NCI-H460 (cell line): ENCODE measurements at regions not wholly inside any gene's neighbourhood (a gene's known extent, or its start where the extent isn't known, plus 50 kb on each side); places are given as distances from the start of the nearest gene placed in this dataset.

ENCODE experiments used
- DNase-seq: peaks from one replicate; pipeline ENCODE4 v3.0.0-alpha.2; 2016; ENCODE audit warnings: low read depth; ENCODE audit errors: extremely low read depth

DNA sequence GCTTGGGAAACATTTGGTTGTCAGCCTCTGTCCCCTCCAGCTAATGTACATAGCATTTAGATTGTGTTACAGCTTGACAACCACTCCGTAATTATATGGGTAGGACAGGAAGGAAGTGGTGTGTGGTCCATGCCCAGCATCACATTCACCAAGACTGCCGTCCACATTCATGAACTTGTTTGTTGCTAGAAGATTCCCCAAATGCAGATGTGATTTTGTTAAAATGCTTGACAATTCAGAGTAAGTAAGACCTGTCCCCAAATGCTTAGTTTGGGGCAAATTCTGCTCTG lies 1482.7 kb downstream of the TBC1D22A start:
- no peak for DNase-seq

DNA sequence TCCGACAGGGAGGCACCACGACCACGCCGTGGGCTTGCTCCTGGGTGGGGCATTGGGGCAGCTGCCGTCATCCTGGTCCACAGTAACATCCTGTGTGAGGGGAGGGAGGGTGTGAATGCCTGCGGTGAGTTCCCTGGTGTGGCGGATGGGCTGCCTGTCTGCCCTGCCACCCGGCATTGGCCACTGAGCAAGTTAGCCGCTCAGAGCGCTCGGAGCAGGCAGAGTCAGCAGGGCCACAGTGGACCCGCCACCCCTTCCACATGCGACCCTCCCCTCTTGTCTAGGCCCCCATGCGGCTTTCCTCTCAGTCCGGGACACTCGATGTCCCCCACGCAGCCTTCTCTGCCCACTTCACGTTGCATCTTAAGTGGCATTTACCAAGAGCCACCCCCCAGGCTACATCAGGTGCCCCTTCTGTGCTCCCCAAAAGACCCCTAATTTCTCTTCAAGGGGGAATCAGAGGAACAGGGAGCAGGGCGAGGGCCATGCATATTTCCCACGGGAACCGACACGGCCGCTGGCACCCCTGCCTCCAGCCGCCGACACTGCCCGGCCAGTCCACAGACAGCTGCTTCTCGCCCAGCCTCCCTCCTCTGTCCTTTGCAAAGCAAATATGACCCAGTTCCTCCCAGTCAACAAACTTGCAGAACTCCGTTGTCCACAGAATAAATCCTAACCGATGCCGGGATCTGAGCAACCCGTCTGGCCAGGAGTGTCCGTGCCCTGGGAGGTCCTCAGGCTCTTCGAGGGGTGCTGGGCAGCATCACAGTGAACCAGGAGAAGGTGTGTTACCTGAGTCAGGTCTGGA lies 1482.1 kb downstream of the TBC1D22A start:
- DNase-seq = no peak

DNA sequence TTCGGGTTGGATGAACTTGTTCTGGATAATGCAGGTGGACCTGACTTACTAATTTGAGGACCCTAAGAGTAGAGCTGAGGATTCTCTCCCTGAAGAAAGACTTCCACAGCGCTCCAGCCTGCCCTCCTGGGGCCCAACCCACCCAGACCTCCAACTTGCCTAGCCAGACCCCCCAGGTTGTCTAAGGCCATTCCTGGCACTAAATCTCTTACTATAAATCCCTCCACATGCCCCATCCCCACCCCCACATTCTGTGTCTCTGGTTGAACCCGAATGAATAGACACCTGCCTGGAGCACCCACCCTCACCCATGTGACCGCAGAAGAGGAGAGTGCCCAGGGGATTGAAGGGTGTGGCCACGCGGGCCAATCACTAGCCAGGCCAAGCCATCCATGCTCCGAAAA lies 1480.0 kb downstream of the TBC1D22A start:
- no peak for DNase-seq

DNA sequence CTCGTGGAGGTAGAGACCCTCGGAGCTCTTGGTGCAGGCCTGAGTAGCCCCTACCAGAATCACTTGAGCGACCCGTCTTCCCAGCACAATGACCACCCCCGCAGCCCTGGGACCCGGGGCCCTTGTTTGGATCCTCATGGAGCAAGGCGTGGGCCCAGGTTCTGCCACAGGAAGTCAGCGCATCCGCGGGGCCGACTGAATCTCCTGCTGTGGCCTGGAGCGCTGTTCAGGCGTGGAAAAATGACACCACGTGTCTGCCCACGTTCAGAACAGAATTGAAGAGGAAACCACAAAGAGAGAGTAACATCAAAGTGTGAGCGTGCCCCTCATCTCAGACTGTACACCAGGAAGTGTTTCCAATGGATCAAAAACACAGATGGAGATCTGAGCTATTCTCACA lies 1479.2 kb downstream of the TBC1D22A start:
- DNase-seq = no peak

DNA sequence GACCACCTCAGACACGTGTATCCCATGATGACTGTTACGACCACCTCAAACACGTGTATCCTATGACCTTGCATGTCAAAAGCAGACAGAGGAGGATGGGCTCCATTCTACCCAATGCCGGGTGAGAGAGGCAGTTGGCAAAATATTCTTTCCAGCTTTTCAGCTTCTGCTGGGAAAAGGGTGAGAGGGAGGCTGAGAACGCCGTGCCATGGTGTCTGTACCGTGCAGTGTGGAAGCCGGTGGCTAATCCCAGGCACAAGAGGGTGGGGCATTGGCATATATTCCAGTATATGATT lies 1478.4 kb downstream of the TBC1D22A start:
- no peak for DNase-seq

DNA sequence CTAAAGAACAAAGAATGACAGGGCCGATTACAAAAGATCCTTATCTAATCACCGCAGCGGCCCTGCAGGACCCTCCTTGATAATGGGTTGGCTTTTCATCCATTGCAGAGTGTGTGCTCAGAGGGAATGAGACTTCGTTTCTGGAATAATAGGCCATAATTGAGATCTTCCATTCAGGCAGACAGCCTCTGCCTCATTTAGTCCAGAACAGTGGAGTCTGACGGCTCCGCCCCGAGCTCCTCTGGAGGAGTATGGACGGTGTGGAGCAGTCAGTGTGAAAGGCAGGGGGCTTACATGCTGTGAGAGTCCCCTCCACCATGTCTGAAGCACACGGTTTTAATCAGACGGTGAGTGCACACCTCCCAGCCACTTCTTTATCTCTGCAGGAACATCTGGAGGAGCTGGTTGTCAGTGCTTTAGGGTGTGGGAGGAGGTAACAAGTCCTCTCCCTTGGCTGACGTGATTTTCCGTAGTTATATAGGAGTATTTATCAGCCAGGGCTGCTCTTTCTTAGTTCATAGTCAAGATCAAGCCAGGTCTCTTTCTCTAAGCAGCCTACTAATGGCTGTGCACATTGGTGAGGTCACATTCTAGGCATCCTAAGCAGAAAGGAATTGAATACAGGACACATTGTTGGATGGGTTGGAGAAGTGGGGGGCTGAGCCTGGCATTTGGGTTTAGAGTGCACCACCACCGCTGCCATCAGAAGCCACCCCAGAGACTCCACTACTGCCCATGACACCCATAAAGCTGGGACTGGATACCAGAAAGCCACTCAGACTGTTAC lies 1477.9 kb downstream of the TBC1D22A start:
- no peak for DNase-seq

DNA sequence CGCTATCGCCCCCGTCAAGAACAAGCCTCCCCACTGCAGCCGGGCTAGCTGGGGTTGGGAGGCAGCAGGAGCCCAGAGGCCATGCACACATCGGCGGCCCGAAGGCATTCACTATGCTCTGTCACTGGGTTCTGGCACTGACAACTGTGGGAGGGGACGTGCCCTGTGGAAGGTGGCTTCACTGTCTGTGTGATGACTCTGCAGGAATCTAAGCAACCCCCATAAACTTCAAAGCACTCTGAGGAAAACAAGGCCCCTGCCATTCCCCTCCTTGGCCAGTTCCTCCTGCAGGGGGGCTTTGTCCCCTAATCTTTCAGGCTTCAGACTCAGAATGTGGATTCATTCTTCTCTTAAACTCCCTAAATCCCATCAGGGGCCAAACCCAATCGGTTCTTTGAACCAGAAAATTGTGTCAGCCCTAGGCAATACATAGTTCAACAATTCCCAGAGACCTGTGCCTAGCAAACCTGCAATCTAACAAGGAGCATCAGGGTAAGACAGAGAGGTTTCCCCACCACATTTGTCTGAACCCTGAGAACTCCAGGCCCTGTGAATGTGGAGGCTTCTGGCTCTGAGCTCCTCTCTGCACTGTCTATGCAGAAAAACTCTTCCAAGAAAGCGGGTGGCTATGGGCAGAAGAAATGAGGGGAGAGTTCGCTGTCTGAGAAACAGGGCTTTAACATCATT lies 1477.2 kb downstream of the TBC1D22A start:
- DNase-seq = no peak

DNA sequence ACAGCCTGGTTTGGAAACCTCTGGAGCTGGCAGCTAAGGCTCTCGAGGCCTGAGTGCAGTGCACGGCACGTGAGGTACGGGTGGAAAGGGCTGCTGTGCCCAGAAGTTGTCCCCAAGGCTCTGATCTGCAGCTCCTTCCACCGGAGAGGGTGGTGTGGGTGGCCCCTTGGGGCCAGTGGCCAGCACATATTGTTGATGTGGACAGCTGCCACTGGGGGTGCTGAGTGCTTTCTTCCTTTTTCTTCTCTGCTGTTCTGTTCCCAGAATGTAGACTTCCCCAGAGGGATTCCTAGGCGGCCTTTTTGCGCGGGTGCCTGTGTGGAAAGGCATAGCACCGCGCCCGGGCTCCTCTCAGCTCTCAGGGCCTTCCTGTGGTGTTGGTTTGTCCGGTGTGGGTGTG lies 1476.5 kb downstream of the TBC1D22A start:
- DNase-seq = no peak

DNA sequence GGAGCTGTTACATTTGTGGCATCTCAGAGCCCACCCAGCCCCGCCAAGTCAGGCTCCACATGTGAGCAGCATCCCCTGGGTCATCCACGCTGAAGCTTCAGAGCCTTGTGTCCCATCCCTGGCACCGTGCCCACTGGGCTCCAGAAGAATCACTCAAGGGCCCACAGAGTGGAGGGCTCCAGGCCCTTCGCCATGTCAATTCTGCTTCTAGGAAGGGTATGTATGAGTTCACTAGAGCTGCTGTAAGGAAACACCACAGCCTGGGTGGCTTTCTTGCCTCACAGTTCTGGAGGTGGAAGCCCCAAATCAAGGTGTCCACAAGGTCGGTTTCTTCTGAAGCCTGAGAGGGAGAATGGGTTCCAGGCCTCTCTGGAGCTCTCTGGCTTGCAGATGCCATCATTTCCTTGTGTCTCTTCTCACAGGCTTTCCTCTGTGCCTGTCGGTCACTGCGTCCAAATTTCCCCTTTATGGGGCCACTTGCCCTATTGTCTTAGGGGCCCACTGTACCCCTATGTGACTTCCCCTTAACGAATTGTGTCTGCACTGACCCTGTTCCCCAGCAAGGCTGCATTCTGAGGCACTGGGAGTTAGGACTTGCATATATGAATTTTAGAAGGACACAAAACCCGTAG lies 1476.0 kb downstream of the TBC1D22A start:
- no peak for DNase-seq

DNA sequence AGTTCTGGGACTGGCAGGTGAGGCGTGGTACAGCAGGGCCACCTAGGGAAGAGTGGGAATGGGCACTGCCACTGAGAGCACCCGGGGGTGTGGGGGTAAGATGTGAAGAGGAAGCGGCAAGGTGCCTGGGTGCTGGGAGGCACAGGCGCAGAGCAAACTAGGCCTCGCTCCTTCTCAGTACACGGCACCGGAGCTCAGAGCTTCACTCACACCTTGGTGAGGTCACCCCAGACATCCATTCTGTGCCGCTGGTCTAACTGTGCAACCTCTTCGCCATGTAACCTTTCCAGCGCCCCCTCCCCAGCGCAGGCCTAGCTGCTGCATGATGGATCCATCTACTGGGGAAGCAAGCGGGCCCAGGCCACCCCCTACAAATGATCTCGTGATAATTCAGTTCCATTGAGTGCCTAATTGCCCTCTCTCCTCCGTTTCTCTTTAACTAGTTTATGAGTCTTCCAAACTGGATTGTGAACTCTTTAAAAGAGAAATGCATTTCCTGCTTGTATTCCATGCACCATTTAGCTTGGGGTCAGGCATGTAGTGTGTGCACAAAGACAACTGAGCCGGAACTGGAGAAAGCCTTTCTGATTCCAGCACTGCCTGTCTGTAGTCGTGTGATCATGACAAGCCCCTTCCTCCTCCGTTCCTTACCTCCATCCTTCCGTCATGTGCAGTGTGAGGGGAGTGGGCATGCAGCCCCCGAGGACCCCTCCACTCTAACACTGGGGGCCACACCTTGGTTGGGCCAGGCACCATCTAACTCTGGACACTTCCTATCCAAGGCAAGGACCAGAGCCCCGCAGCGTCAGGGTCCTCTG lies 1475.2 kb downstream of the TBC1D22A start:
- DNase-seq = no peak

DNA sequence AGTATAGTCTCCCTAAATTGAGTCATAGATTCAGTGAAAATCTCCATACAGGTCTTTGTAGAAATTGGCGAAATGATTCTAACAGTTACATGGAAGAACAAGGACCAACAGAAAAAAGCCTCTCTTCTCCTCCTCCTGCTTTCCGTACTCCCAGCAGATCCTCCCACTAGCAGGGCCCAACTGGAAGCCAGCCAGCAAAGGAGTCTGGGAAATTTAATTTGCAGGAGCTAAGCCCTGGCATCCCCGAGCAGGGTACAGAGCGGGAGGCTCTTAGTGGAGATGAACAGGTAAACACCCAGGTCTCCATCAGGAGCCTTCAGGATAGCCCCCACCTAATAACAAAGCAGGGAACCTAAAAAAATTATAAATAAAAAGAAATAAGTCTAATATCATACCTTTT lies 1473.8 kb downstream of the TBC1D22A start:
- no peak for DNase-seq

DNA sequence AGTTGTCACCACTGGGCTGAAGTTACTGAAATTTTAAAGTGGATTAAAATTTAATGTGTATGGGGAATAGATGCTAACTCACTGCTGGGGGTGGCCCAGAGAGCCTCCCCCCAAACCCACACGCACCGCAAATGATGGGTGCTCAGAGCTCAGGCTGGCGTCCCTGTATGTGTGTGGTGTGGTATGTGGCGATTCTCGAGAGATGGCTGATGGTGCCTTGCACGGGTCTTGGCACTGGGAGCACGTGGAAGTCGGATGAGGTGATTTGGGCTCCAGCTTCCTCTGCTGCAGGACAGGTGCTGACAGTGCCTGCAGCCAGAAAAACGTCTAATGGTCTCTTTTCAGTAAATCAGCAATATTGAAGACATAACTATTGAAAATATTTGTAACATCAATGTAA lies 1473.3 kb downstream of the TBC1D22A start:
- DNase-seq = no peak

DNA sequence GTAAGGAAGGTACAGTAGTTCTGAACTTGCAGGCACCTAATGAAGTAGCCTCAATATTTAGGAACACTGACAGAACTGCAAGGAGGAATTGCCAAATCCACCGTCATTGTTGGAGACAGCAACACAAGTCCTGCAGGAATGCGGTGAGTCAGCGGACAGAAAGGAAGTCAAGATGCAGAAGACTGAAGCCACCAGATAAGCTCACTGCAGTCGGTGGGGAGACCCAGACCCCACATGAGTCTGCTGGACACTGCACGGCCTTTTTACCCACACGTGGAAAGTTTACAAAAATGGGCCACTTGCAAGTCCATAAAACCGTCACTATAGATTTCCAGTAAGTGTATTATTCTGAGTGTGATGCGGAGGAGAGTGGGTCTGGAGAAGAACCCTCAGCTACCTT lies 1471.6 kb downstream of the TBC1D22A start:
- DNase-seq = no peak

DNA sequence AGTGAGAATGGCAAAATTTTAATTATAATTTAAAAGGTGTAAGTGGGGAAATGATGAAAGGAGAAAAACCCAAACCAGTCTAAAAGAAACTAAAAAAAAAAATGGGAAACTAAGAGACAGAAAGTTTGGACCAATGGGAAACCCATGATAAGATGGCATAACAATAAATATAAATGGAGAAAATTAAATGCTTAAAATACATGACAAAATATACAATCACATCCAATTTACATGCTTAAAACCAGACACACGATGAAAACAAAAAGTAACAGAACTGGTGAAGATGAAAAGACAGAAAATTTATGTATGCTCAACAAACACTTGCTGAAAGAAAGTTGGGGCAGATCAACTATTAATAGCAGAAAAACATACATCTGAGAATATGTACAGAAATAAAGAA lies 1471.1 kb downstream of the TBC1D22A start:
- DNase-seq = no peak

DNA sequence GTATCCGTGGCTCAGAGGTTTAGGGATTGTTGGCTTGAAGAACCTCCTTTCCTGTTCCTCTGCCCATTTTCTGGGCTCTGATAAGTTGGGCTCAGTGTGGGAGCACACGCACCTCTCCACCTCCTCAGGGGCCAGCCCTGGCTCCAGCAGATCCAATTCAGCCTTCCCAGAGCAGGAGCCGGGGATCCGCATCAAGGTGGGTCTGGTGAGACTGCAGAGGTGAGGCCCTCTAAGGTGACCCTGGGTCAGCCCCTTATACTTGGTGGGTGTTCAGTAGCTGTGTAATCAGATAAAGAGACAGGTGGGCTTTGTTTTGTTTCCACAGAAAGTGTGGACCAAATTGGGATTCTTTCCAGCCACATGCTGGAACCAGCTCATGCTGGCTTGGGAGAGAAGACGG lies 1466.0 kb downstream of the TBC1D22A start:
- no peak for DNase-seq

DNA sequence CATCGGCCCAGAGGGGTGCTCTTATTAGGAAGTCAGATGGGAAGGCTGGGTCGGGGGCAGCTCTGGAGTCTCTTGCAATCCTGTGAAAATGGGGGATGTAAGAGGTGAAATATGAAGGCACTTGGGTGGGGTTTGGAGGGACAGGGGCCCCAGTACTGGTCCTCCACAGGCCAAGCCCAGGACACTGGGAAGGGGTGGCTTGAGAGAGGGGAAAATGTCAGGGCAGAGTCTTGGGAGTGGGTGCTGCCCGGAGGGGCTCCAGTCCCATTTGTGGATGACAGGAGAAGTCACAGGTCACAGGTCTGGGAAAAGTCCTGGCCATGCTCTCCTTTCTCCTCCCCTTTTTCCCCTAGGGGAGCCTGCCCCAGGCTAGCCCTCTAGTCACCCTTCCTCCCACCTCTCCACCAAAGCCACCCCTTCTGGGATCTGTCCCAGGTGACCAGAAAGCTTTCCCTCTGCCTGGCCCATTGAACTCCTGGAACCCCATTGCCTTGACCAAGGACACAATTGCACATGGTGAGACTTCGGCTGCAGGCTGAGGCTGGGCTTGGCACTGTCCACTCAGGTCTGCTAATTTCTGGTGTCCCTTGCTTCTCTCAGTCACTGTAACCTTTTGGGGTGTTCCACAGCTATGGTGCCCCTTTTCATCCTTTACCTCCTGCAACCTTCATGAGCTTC lies 1465.0 kb downstream of the TBC1D22A start:
- no peak for DNase-seq

DNA sequence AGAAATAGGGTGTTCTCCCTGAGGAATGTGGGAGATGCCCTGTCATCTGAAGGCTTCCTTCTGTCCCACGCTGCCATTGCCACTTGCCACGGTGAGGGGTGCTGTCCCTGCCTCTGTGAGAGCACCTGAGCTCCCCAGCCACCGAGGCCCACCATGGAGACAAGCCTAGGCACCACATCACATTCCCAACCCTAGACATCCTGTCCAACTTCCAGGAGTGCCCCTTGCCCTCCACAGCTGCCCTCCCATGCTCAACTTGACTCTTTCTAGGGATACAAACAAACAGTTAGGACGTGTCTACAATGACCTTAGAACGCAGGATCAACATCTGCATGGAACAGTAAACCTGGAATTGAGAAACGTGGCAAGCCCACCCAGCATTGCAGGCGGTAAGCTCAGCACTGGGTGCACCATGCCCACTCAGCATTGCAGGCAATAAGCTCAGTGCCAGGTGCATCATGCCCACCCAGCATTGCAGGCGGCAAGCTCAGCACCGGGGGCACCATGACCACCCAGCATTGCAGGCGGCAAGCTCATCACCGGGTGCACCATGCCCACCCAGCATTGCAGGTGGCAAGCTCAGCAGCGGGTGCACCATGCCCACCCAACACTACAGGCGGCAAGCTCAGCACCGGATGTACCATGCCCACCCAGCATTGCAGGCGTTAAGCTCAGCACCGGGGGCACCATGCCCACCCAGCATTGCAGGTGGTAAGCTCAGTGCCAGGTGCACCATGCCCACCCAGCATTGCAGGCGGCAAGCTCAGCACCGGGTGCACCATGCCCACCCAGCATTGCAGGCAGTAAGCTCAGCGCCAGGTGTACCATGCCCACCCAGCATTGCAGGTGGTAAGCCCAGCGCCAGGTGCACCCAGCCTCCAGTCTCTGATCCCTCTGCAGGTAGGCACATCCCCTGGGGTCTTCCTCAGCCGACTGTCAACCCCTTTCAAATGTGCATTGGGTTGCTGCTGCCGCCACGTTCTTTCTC lies 1463.9 kb downstream of the TBC1D22A start:
- no peak for DNase-seq

DNA sequence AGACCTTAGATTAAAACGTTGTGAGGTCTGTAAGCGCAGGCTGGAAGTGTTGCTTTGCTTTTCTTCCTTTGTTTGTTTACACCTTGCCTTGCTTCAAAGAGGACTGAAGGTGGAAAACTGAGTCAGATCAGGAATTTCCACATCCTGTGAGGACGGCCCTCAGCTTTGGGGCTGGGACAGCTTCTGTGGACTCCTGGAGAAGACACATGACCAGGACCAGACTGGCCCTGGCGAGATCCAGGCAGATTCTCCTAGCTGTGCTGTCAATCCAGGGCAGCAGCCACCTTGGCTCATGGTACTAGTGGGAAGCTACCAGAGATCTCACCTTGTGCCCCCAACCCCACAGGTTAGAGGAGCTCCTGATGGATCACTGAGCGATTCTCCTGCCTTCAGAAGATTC lies 1461.9 kb downstream of the TBC1D22A start:
- DNase-seq = no peak
